Sciatic nerve (tissue), 2 donors: ENCODE measurements at regions not wholly inside any gene's neighbourhood (a gene's known extent, or its start where the extent isn't known, plus 50 kb on each side); places are given as distances from the start of the nearest gene placed in this dataset.
"Not testable (repeated sequence)": the region's sequence is repeated elsewhere in the genome, so short reads cannot be mapped to it uniquely, and the experiment has no call there.

ENCODE experiments used
- ATAC-seq: fragments of 200-7000 bp; cut with Tn5 transposase; one replicate; pipeline ENCODE4 v1.9.1; 2020; ENCODE audit warnings: mild to moderate bottlenecking, moderate library complexity
- DNase-seq: peaks from one replicate; pipeline ENCODE4 v3.0.0-alpha.2; 2020; ENCODE audit warnings: low spot score
- intact Hi-C: fragments of 100-400 bp; cut with DNase I; formaldehyde crosslinking; loops from one replicate; pipeline ENCODE4 v1.14.2; 2022
- donor health status: DM: no; HTN: no; CAD: no.
- donor health status: DM: no; HTN: no; CAD: no.

- ATAC-seq (no peak), DNase-seq (no peak)
- intact Hi-C loops, result loop anchor here (5.0 kb wide), 1 partner anchor 73 kb away; no protein-coding TSS in a partner anchor
Measured at GRCh38 chr4:147090486-147090885, 144.8 kb upstream of the TTC29 start.

DNA sequence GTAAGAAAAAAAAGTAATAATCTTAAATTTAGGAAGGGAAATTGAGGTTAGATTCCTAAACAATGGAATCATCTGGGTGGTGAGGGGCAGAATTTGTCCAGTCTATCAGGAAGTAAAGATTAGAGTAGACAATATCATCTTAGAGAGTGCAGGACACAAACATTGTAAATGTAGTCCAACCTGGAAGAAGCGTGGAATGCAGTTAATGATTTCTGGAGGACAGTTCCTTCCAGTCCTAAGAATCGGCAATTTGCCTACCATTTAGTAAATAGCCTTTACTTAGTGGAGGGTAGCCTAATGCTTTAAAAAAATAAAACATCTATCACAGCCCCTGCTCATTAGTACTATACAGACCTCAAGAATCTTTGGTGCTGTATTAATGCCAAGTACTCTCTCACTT lies 147.5 kb upstream of the TTC29 start:
- intact Hi-C loops, result loop anchor here (5.0 kb wide), 1 partner anchor 76 kb away; no protein-coding TSS in a partner anchor
- no peak for ATAC-seq

DNA sequence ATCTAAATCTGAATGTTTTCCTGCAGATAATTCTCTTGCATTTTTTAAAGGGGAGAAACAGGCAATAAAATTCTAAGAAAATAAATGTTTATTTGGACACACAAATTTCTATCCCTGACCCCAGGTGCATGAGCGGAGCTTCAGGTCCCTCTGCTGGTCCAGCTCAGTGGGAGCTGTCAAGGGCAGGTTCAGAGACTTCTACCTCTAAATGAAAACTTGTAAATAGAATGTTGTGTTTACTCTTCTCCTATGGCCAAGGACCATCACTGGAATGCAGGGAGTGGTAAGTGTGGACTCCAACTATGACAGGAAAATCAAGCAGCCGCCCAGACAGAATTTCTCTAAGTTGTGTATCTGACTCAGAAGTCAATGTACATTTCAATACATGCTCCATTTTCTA lies 148.6 kb upstream of the TTC29 start:
- DNase-seq (no peak), ATAC-seq (no peak)
- intact Hi-C loops, result loop anchor here (5.0 kb wide), 1 partner anchor 77 kb away; no protein-coding TSS in a partner anchor

More for the DNA sequence above, 147.5 kb upstream of the TTC29 start:
- DNase-seq, result no peak

GRCh38 chr4:147096667-147097604 lies 151.3 kb upstream of the TTC29 start:
- DNase-seq (no peak), ATAC-seq (peak; percentile 95)
- intact Hi-C loops, result no loop called here

DNA sequence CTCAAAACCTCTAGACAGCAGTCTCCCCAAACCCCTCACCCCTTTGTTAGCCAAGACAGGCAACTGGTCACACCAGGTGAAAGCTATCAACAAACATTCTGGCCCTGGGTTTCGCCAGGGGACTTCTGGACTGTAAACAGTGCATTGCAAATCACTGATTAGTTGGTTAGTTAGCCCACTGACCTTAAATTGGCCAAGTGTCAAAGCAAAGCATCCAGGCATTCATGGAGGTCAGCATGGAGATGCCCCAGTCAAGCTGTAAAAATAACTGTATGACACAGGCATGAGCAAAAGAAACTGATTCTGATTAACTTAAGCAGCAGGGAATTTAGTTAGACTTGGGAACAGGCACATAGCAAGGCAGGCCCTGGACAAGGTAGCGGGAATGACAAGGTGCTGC lies 156.0 kb upstream of the TTC29 start:
- DNase-seq (no peak), ATAC-seq (no peak)
- intact Hi-C loops, result no loop called here

DNA sequence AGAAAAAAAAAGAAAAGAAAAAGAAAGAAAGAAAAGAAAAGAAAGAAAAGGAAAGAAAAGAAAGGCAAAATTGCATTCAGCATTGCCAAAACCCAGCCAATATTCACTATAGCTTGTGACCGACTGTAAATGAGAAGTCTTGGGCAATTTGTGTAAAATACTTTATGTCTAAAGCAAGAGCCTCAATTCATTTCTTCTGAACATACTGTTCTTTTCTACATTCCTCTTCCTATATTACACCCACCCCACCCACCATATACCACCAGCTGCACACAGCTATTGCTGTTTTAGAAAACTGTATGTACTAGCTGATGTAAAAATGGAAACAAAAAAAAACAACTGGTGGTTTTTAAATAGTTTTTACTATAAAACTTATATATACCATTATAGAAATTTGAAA lies 156.9 kb upstream of the TTC29 start:
- intact Hi-C loops, result no loop called here
- DNase-seq (no peak), ATAC-seq (no peak)

DNA sequence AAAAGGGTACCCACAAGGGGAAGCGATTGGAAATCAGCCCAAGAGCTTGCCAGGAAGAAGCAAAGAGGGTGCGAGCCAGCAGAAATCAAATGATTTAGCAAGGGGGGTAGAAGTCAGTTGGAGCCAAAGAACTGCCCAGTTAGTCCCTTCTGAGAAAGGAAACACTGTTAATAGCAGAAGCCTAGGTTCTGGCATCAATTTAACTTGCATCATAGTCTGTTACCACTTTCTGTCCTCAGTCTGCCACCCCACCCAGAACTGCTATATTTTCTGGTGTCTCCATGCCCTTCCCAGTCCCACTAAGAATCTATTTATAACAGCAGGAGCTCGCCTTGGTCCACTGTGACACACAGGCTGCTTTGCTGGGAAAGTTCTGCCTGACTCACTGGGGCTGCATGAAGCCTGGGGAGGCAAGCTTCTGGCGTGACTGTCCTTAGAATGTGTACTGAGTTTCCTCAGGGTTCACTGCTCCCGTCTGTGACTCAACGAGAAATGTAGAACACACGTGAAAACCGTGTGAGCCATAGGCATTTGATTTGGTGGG lies 157.8 kb upstream of the TTC29 start:
- intact Hi-C loops, result no loop called here
- peak; percentile 59 for DNase-seq
- peak; percentile 97 for ATAC-seq

GRCh38 chr4:147104768-147105167 lies 159.1 kb upstream of the TTC29 start:
- ATAC-seq (no peak), DNase-seq (no peak)
- intact Hi-C loops, result no loop called here

DNA sequence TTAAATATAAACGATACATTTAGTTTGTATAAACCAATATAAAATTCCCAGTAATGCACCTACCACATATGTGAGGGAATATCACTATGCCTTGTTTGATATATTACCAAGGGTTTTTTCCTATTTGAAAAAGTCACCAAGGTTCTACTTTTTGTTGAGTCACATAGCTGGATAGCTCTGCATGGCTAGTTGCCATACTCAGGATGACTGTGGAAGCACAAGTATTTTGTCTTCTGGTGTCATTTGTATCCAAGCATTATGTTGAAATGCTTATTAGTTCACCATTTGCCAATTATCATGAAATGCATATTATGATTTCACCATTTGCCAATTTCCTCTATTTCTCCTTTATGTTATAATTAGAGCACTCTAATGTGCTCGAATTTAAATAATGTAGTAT lies 162.7 kb upstream of the TTC29 start:
- no peak for ATAC-seq
- intact Hi-C loops, result no loop called here
- DNase-seq, result no peak

GRCh38 chr4:147109800-147110199 lies 164.1 kb upstream of the TTC29 start:
- ATAC-seq (no peak), DNase-seq (no peak)
- intact Hi-C loops, result no loop called here

GRCh38 chr4:147110473-147111367 lies 165.1 kb upstream of the TTC29 start:
- no peak for DNase-seq
- intact Hi-C loops, result no loop called here
- ATAC-seq, result no peak

GRCh38 chr4:147112196-147112595 lies 166.5 kb upstream of the TTC29 start:
- intact Hi-C loops, result not testable (repeated sequence)

DNA sequence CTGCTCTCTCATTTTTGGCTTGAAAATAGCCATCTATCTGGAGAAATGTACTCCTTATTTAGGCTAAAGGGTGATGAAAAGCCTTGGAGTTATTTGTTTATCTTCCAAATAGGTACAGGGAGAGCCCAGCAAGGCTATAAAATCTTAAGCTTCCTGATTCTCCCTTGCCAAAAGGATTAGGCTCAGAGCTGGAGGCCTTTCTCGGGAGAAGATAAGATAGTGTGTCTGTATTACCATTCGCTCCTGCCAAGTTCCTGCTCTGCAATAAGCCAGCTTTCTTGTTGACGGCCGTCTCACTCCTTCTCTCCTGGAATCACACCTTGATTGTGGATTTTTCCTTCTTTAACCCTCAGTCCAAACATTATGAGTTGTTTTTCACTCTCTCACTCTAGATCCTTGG lies 171.8 kb upstream of the TTC29 start:
- peak; percentile 79 for ATAC-seq
- intact Hi-C loops, result no loop called here
- no peak for DNase-seq

More at GRCh38 chr4:147112196-147112595, 166.5 kb upstream of the TTC29 start:
- not testable (repeated sequence) for DNase-seq, ATAC-seq

DNA sequence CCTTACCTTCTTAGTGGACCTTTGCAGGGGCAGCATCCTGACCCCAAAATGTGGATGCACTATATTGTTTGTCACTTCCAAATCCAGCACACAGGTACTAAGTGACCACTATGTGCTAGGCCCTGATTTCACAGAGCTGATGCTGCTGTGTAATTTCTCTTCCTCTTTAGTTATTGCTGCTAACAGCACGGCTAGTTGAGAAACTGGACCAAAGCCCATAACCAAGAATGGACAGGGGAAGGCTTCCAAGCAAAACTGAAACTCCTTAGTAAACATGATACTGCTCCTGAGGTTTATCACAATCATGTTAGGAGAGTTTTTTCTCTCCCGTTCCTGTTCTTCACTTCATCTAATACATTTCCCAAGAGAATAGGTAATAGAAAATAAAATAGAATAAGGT lies 172.9 kb upstream of the TTC29 start:
- DNase-seq (no peak), ATAC-seq (peak; percentile 89)
- intact Hi-C loops, result no loop called here

DNA sequence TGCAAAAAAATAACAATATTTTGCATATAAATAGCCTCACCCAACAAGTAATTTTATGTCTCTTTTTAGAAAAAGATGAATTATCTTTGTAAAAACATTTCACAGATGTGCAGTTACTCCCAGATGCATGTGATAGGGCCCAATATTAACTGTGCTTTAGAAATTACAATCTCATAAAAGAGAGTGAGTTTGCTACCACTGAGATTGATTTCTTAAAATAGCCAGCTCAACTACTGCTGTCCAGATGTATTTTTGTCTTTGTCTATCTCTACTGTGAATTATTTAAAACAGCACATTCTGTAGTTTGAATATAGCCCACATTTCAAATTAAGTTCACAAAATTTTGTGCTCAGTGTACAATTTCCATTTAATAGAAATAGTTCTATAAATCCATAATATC lies 177.0 kb upstream of the TTC29 start:
- DNase-seq, result no peak
- ATAC-seq, result no peak
- intact Hi-C loops, result no loop called here

DNA sequence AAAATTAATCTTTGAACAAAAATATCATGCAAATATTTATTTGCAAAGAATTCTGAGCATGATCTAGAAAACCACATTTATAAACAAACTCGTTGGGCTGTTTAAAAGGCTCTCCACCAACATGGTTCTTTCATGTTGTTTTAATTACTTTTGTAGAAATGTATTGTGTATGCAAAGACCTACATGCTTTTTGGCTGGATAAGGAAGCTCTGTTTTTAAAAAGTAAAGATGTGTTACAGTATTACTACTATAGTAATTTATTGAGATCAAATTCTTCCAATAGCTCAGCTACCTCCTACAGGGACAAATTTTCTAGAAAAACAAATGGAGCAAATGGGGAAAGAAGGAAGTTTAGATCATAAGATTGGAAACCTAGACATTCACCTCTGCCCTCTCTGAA lies 177.5 kb upstream of the TTC29 start:
- no peak for DNase-seq
- ATAC-seq, result no peak
- intact Hi-C loops, result no loop called here

DNA sequence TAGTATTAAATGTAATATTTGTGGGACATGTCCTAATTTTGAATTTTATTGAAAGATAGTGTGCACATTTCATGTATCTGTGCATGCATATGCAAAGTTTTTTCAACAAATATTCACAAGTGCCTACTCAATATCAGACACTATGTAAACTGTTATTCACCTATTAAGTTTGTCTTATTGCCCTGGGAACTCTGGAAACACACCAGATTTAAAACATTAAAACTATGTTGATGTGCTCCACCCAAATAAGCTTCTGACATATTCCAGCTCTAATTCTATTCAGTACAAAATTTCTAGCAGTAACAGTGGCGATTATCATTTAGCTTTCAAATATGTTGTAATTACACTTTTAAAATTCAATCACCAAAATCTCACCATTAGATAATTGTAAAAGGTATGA lies 183.1 kb upstream of the TTC29 start:
- intact Hi-C loops, result no loop called here
- no peak for ATAC-seq
- no peak for DNase-seq

- ATAC-seq (no peak), DNase-seq (no peak)
- intact Hi-C loops, result no loop called here
Measured at GRCh38 chr4:147129687-147130086, 184.0 kb upstream of the TTC29 start.

- no peak for ATAC-seq
- no peak for DNase-seq
- intact Hi-C loops, result no loop called here
Measured at GRCh38 chr4:147134536-147135210, 189.0 kb upstream of the TTC29 start.
